AG09319 (cell line): ENCODE measurements at regions not wholly inside any gene's neighbourhood (a gene's known extent, or its start where the extent isn't known, plus 50 kb on each side); places are given as distances from the start of the nearest gene placed in this dataset.
"Not testable (repeated sequence)": the region's sequence is repeated elsewhere in the genome, so short reads cannot be mapped to it uniquely, and the experiment has no call there.

ENCODE experiments used
- DNase-seq: peaks from one replicate; pipeline ENCODE4 v3.0.0-alpha.2; 2010; ENCODE audit warnings: low read depth; ENCODE audit errors: extremely low read depth
- TF ChIP-seq, protein P1 (sequence below): IDR thresholded peaks from 2 replicates; pipeline ENCODE4 v1.5.1; 2011; ENCODE audit warnings: low read depth, mild to moderate bottlenecking, inconsistent platforms, low read length, moderate library complexity

GRCh38 chr4:100907465-100908454, 389.9 kb upstream of the EMCN start:
- DNase-seq: no peak
- TF ChIP-seq, protein P1, sequence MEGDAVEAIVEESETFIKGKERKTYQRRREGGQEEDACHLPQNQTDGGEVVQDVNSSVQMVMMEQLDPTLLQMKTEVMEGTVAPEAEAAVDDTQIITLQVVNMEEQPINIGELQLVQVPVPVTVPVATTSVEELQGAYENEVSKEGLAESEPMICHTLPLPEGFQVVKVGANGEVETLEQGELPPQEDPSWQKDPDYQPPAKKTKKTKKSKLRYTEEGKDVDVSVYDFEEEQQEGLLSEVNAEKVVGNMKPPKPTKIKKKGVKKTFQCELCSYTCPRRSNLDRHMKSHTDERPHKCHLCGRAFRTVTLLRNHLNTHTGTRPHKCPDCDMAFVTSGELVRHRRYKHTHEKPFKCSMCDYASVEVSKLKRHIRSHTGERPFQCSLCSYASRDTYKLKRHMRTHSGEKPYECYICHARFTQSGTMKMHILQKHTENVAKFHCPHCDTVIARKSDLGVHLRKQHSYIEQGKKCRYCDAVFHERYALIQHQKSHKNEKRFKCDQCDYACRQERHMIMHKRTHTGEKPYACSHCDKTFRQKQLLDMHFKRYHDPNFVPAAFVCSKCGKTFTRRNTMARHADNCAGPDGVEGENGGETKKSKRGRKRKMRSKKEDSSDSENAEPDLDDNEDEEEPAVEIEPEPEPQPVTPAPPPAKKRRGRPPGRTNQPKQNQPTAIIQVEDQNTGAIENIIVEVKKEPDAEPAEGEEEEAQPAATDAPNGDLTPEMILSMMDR: peak; percentile 36

- no peak for DNase-seq
- TF ChIP-seq, protein P1: no peak
Observed at GRCh38 chr4:100906973-100907372, 389.2 kb upstream of the EMCN start.

- DNase-seq: not testable (repeated sequence)
Observed at GRCh38 chr4:100900945-100901344, 383.1 kb upstream of the EMCN start.

GRCh38 chr4:100900134-100900533, 382.3 kb upstream of the EMCN start:
- DNase-seq: no peak
- TF ChIP-seq, protein P1: no peak

DNA sequence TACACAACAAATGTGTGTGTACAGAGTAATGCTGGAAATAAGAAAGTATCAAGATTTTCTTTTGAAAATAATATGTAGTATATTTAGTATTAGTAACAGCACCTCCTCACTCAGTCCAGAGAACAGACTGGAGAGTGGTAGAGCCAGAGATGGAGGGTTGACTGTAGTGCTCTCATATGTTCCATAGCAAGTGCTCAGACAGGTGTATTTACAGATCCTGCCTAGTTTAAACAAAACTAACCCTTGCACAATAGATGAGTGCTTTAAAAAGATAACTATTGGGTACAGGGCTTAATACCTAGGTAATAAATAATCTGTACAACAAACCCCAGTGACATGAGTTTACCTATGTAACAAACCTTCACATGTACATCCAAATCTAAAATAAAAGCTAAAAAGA, 381.0 kb upstream of the EMCN start:
- TF ChIP-seq, protein P1: no peak
- no peak for DNase-seq

- DNase-seq: no peak
- TF ChIP-seq, protein P1: no peak
Observed at GRCh38 chr4:100895556-100896197, 377.9 kb upstream of the EMCN start.

DNA sequence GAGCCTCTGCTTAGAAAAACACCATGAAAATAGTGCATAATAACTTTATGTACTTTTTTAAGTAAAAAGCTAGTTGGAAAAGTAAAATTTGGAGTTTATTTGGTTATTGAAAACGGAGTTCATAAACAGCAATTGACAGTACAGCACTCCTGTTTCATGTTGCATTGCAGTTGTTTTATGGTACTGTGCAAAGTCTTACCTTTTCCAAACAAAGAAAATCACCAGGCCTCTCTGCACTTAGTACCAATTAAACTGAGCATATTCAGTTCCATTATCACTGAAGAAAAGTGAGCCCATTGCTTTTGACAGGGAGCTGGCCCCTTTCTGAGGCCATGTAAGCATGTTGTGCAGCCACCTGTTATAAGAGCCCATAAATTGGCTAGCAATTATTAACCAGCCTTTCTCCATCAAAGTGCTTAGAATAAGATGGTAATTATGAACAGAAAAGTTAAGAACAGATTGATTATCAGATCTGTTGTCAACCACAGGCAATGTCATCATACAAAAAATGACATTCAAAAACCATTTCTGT, 376.6 kb upstream of the EMCN start:
- DNase-seq: no peak

More for the DNA sequence above, 376.6 kb upstream of the EMCN start:
- TF ChIP-seq, protein P1: no peak
